Spleen (tissue), 7 donors: ENCODE measurements at regions not wholly inside any gene's neighbourhood (a gene's known extent, or its start where the extent isn't known, plus 50 kb on each side); places are given as distances from the start of the nearest gene placed in this dataset.

Experiments used
- POLR2AphosphoS5 ChIP-seq, 3 donors: sonication (generic); formaldehyde crosslinking; IDR thresholded peaks; one replicate each; pipeline ENCODE4 v1.5.1; 2017; ENCODE audit warnings: antibody characterized with exemption in 3 of 3
- TF ChIP-seq, protein P1 (sequence below), 11 experiments: fragments of 200-600 bp in 7 of 11; fragments of 450-650 bp in 4 of 11; sonication (generic) in 4 of 11; IDR thresholded peaks in 8 of 11; conservative IDR thresholded peaks in 3 of 11; 1 replicate in 7 of 11; 2 replicates in 4 of 11; pipeline versions ENCODE4 v1.4.0 to v1.8.0; 2016 to 2021; ENCODE audit warnings: antibody characterized with exemption in 11 of 11, inconsistent platforms in 4 of 11, mild to moderate bottlenecking in 1 of 11
- donor health status: DM: no; HTN: no; CAD: no; lungs with moderate emphysema.
- donor health status: DM: no; HTN: no; CAD: no.
- donor health status: DM: no; HTN: no; CAD: no.

DNA sequence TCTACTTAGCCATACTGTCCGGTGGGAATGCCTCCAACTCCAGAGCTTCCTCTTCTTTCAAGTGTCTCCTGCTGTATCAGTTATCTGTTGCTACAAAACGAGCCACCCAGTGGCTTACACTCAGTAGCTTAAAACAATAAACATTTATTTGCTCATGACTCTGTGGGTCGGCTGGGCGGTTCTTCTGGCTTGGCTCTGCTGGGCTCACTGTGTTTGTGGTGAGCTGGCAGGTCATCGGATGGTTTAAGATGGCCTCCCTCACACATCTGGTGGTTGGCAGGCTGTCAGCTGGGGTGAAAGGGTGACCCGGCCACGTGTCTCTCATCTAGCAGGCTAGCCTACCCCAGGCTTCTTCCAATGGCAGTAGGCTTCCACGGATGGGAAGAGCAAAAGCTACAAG, 122.4 kb upstream of the SLC1A4 start:
- TF ChIP-seq, protein P1, sequence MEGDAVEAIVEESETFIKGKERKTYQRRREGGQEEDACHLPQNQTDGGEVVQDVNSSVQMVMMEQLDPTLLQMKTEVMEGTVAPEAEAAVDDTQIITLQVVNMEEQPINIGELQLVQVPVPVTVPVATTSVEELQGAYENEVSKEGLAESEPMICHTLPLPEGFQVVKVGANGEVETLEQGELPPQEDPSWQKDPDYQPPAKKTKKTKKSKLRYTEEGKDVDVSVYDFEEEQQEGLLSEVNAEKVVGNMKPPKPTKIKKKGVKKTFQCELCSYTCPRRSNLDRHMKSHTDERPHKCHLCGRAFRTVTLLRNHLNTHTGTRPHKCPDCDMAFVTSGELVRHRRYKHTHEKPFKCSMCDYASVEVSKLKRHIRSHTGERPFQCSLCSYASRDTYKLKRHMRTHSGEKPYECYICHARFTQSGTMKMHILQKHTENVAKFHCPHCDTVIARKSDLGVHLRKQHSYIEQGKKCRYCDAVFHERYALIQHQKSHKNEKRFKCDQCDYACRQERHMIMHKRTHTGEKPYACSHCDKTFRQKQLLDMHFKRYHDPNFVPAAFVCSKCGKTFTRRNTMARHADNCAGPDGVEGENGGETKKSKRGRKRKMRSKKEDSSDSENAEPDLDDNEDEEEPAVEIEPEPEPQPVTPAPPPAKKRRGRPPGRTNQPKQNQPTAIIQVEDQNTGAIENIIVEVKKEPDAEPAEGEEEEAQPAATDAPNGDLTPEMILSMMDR (IDR thresholded peaks at IDR 0.05 in 8 of 11, conservative IDR thresholded peaks at IDR 0.05 in 3 of 11): no peak
- TF ChIP-seq POLR2AphosphoS5 (IDR thresholded peaks at IDR 0.05): no peak
